MCF 10A (cell line): ENCODE measurements at regions not wholly inside any gene's neighbourhood (a gene's known extent, or its start where the extent isn't known, plus 50 kb on each side); places are given as distances from the start of the nearest gene placed in this dataset.

Source experiments
- BruUV-seq: library from RNA; stranded (reverse); fragments of 400-500 nt; replicated peaks from 2 replicates; lab custom pipeline; 2021; lab: Mats Ljungman, UMichigan
- CTCF ChIA-PET: fragments of 300-600 bp; sonication (Branson Sonifier 250); formaldehyde crosslinking; extraction: SDS; loops from one replicate; lab custom pipeline; 2021; ENCODE audit warnings: antibody characterized with exemption, inconsistent platforms; lab: Yijun Ruan, JAX
- POLR2A ChIA-PET: fragments of 300-600, 350-650 bp; sonication (Branson Sonifier 250); formaldehyde crosslinking; extraction: SDS; loops from one replicate; lab custom pipeline; 2020; ENCODE audit warnings: antibody characterized with exemption, inconsistent platforms; lab: Yijun Ruan, JAX
- DNase-seq: peaks from one replicate; pipeline ENCODE4 v3.0.0-alpha.2; 2018; ENCODE audit not compliant: unreplicated experiment
- H3K27ac Mint-ChIP-seq: one replicate; pipeline ENCODE4 v1.8.0; 2022; ENCODE audit warnings: mild to moderate bottlenecking, low read depth, mixed read lengths; ENCODE audit not compliant: unreplicated experiment
- H3K27me3 Mint-ChIP-seq: one replicate; pipeline ENCODE4 v1.8.0; 2022; ENCODE audit warnings: mixed read lengths; ENCODE audit not compliant: insufficient read depth, unreplicated experiment
- H3K36me3 Mint-ChIP-seq: one replicate; pipeline ENCODE4 v1.8.0; 2022; ENCODE audit warnings: mild to moderate bottlenecking, moderate library complexity, mixed read lengths; ENCODE audit not compliant: insufficient read depth, unreplicated experiment
- H3K4me1 Mint-ChIP-seq: one replicate; pipeline ENCODE4 v1.8.0; 2022; ENCODE audit warnings: mixed read lengths; ENCODE audit not compliant: insufficient read depth, unreplicated experiment
- H3K4me3 Mint-ChIP-seq: one replicate; pipeline ENCODE4 v1.8.0; 2022; ENCODE audit warnings: mild to moderate bottlenecking, moderate library complexity, mixed read lengths; ENCODE audit not compliant: unreplicated experiment
- H3K9me3 Mint-ChIP-seq: one replicate; pipeline ENCODE4 v1.8.0; 2022; ENCODE audit warnings: mixed read lengths; ENCODE audit not compliant: unreplicated experiment
- CTCF ChIP-seq: fragments of 200-600 bp; IDR thresholded peaks from one replicate; pipeline ENCODE4 v1.8.0; 2022; ENCODE audit warnings: antibody characterized with exemption, mild to moderate bottlenecking; ENCODE audit not compliant: unreplicated experiment
- intact Hi-C: fragments of 100-400 bp; cut with micrococcal nuclease; formaldehyde crosslinking; loops from 2 replicates; pipeline ENCODE4 v1.14.1; 2022

GRCh38 chr12:102745971-102746600 is 171.0 kb downstream of the PAH start:
- no peak for DNase-seq
- no peak overlapping the region for H3K4me3 Mint-ChIP-seq
- H3K27me3 Mint-ChIP-seq, result no peaks in the 10 kb centered on the region
- ChIA-PET POLR2A (no interaction called here), CTCF (interaction anchor here (0.7 to 3.1 kb wide), 6 partner anchors 9 to 795 kb away, joined by 3 to 11 read pairs (median 4); no protein-coding TSS in a partner anchor)
- no peaks in the 10 kb centered on the region for H3K9me3 Mint-ChIP-seq
- H3K36me3 Mint-ChIP-seq, result no peaks in the 10 kb centered on the region
- no TSS peak for BruUV-seq
- no peaks in the 10 kb centered on the region for H3K4me1 Mint-ChIP-seq
- intact Hi-C loops, result no loop called here
- no peak for TF ChIP-seq CTCF
- H3K27ac Mint-ChIP-seq, result no peak overlapping the region

GRCh38 chr12:102741196-102741595 is 175.8 kb downstream of the PAH start:
- Mint-ChIP-seq H3K4me1 (no peaks in the 10 kb centered on the region), H3K27me3 (no peaks in the 10 kb centered on the region), H3K36me3 (no peaks in the 10 kb centered on the region), H3K9me3 (peaks cover 11% of the 10 kb centered on the region), H3K27ac (no peak overlapping the region), H3K4me3 (no peak overlapping the region)
- TF ChIP-seq CTCF, result no peak
- BruUV-seq, result no TSS peak
- intact Hi-C loops, result no loop called here
- ChIA-PET CTCF (interaction anchor here (0.6 to 5.2 kb wide), 27 partner anchors 10 to 968 kb away, joined by 3 to 44 read pairs (median 4); no protein-coding TSS in a partner anchor), POLR2A (no interaction called here)
- DNase-seq, result no peak

- TF ChIP-seq CTCF, result peak; percentile 30
- BruUV-seq, result no TSS peak
- Mint-ChIP-seq H3K36me3 (no peaks in the 10 kb centered on the region), H3K4me1 (no peaks in the 10 kb centered on the region), H3K27ac (no peak overlapping the region), H3K4me3 (no peak overlapping the region), H3K9me3 (peaks cover 14% of the 10 kb centered on the region), H3K27me3 (no peaks in the 10 kb centered on the region)
- POLR2A ChIA-PET, result no interaction called here
- peak; percentile 47 for DNase-seq
- CTCF ChIA-PET, result interaction anchor here (0.6 to 5.2 kb wide), 47 partner anchors 9 to 1329 kb away, joined by 3 to 44 read pairs (median 4); no protein-coding TSS in a partner anchor
- intact Hi-C loops, result loop anchor here (1.0 kb wide), 4 partner anchors 570 to 823 kb away; no protein-coding TSS in a partner anchor
Measured at GRCh38 chr12:102740141-102740955, 176.7 kb downstream of the PAH start.

- no peak overlapping the region for H3K27ac Mint-ChIP-seq
- no peak for TF ChIP-seq CTCF
- intact Hi-C loops, result no loop called here
- ChIA-PET POLR2A (no interaction called here), CTCF (interaction anchor here (1.5 kb wide), 1 partner anchor 10 kb away, joined by 4 read pairs; no protein-coding TSS in a partner anchor)
- H3K36me3 Mint-ChIP-seq, result no peaks in the 10 kb centered on the region
- DNase-seq, result no peak
- peaks cover 14% of the 10 kb centered on the region for H3K9me3 Mint-ChIP-seq
- no peaks in the 10 kb centered on the region for H3K4me1 Mint-ChIP-seq
- no peaks in the 10 kb centered on the region for H3K27me3 Mint-ChIP-seq
- no peak overlapping the region for H3K4me3 Mint-ChIP-seq
- BruUV-seq, result no TSS peak
Measured at GRCh38 chr12:102736328-102736727, 180.7 kb downstream of the PAH start.
